GM23338 (cell line): ENCODE measurements at regions not wholly inside any gene's neighbourhood (a gene's known extent, or its start where the extent isn't known, plus 50 kb on each side); places are given as distances from the start of the nearest gene placed in this dataset.

Experiments
- ATAC-seq: fragments of 200-7000 bp; cut with Tn5 transposase; 3 replicates; pipeline ENCODE4 v1.9.1; 2020
- DNase-seq: peaks from one replicate; pipeline ENCODE4 v3.0.0-alpha.2; 2015; ENCODE audit warnings: low spot score
- H2AFZ ChIP-seq: fragments of 200-600 bp; sonication (generic); 2 replicates; pipeline ENCODE4 v1.8.0; 2016; ENCODE audit warnings: antibody characterized with exemption, mild to moderate bottlenecking, moderate library complexity
- H3F3A ChIP-seq: fragments of 200-600 bp; sonication (generic); replicated peaks from 2 replicates; pipeline ENCODE4 v1.8.0; 2017; ENCODE audit warnings: antibody characterized with exemption, mixed run types, low read depth
- H3K27ac ChIP-seq: fragments of 200-600 bp; sonication (generic); 2 replicates; pipeline ENCODE4 v1.6.1; 2016; ENCODE audit warnings: low read depth
- H3K27me3 ChIP-seq: fragments of 200-600 bp; sonication (generic); 2 replicates; pipeline ENCODE4 v1.8.0; 2016; ENCODE audit warnings: mild to moderate bottlenecking, mixed run types, moderate library complexity; ENCODE audit not compliant: insufficient read depth
- H3K36me3 ChIP-seq: fragments of 200-600 bp; sonication (generic); 2 replicates; pipeline ENCODE4 v1.8.0; 2016; ENCODE audit warnings: mild to moderate bottlenecking; ENCODE audit not compliant: insufficient read depth
- H3K4me1 ChIP-seq: fragments of 200-600 bp; sonication (generic); 2 replicates; pipeline ENCODE4 v1.8.0; 2016; ENCODE audit warnings: mild to moderate bottlenecking, moderate library complexity; ENCODE audit not compliant: insufficient read depth
- H3K4me2 ChIP-seq: fragments of 200-600 bp; sonication (generic); 2 replicates; pipeline ENCODE4 v1.7.1; 2017; ENCODE audit warnings: mixed run types
- H3K4me3 ChIP-seq: fragments of 200-600 bp; sonication (generic); 2 replicates; pipeline ENCODE4 v1.6.1; 2016; ENCODE audit warnings: mixed run types
- H3K79me2 ChIP-seq: fragments of 200-600 bp; sonication (generic); replicated peaks from 2 replicates; pipeline ENCODE4 v1.8.0; 2017; ENCODE audit warnings: mild to moderate bottlenecking; ENCODE audit not compliant: insufficient read depth
- H3K9me2 ChIP-seq: fragments of 200-600 bp; sonication (generic); 2 replicates; pipeline ENCODE4 v1.8.0; 2017; ENCODE audit not compliant: insufficient read depth
- H4K20me1 ChIP-seq: fragments of 200-600 bp; sonication (generic); replicated peaks from 2 replicates; pipeline ENCODE4 v1.8.0; 2017; ENCODE audit warnings: mild to moderate bottlenecking; ENCODE audit not compliant: insufficient read depth
- H3K27ac Mint-ChIP-seq: 2 replicates; pipeline ENCODE4 v1.8.0; 2020; ENCODE audit warnings: inconsistent platforms, mild to moderate bottlenecking, moderate library complexity, mixed read lengths
- H3K27me3 Mint-ChIP-seq: 3 replicates; pipeline ENCODE4 v1.8.0; 2022; ENCODE audit warnings: low read depth, mild to moderate bottlenecking, moderate library complexity, mixed read lengths, inconsistent platforms; ENCODE audit not compliant: insufficient read depth, poor library complexity
- H3K36me3 Mint-ChIP-seq: 3 replicates; pipeline ENCODE4 v1.8.0; 2021; ENCODE audit warnings: low read depth, mild to moderate bottlenecking, inconsistent platforms, moderate library complexity, mixed read lengths
- H3K4me1 Mint-ChIP-seq: 3 replicates; pipeline ENCODE4 v1.8.0; 2020; ENCODE audit warnings: mild to moderate bottlenecking, inconsistent platforms, mixed read lengths
- H3K4me3 Mint-ChIP-seq: 3 replicates; pipeline ENCODE4 v1.8.0; 2021; ENCODE audit warnings: moderate library complexity, mild to moderate bottlenecking, inconsistent platforms, mixed read lengths
- H3K9me3 Mint-ChIP-seq: 3 replicates; pipeline ENCODE4 v1.8.0; 2020; ENCODE audit warnings: moderate library complexity, mild to moderate bottlenecking, inconsistent platforms, mixed read lengths
- CREB1 ChIP-seq: fragments of 250-450 bp; sonication (Bioruptor Pico); IDR thresholded peaks from 2 replicates; pipeline ENCODE4 v1.5.0; 2020; ENCODE audit warnings: low read depth, mild to moderate bottlenecking, moderate library complexity
- ETS1 ChIP-seq: IDR thresholded peaks from 2 replicates; pipeline ENCODE4 v1.6.1; 2016; ENCODE audit warnings: antibody characterized with exemption
- EZH2 ChIP-seq: fragments of 200-600 bp; sonication (generic); IDR thresholded peaks from one replicate; pipeline ENCODE4 v1.8.0; 2017; ENCODE audit warnings: antibody characterized with exemption, mild to moderate bottlenecking, low read depth; ENCODE audit not compliant: unreplicated experiment
- EZH2phosphoT487 ChIP-seq: fragments of 200-600 bp; sonication (generic); IDR thresholded peaks from one replicate; pipeline ENCODE4 v1.8.1; 2018; ENCODE audit warnings: antibody characterized with exemption; ENCODE audit not compliant: unreplicated experiment
- JUNB ChIP-seq: IDR thresholded peaks from one replicate; pipeline ENCODE4 v1.6.1; 2016; ENCODE audit warnings: antibody characterized with exemption; ENCODE audit not compliant: unreplicated experiment
- NANOG ChIP-seq: IDR thresholded peaks from 2 replicates; pipeline ENCODE4 v1.6.1; 2016; ENCODE audit warnings: antibody characterized with exemption, borderline replicate concordance
- POLR2AphosphoS5 ChIP-seq: IDR thresholded peaks from 2 replicates; pipeline ENCODE4 v1.6.1; 2016; ENCODE audit warnings: antibody characterized with exemption, low read depth
- REST ChIP-seq: IDR thresholded peaks from one replicate; pipeline ENCODE4 v1.6.1; 2018; ENCODE audit warnings: antibody characterized with exemption; ENCODE audit not compliant: unreplicated experiment
- STAT1 ChIP-seq: IDR thresholded peaks from one replicate; pipeline ENCODE4 v1.6.1; 2016; ENCODE audit warnings: antibody characterized with exemption; ENCODE audit not compliant: unreplicated experiment
- ZNF114 ChIP-seq: fragments of 250-450 bp; sonication (Bioruptor Pico); IDR thresholded peaks from 2 replicates; pipeline ENCODE4 v1.5.0; 2020; ENCODE audit warnings: mild to moderate bottlenecking, moderate library complexity
- ZNF331 ChIP-seq: fragments of 250-450 bp; sonication (Bioruptor Pico); IDR thresholded peaks from 2 replicates; pipeline ENCODE4 v1.5.0; 2020; ENCODE audit warnings: low read depth, mild to moderate bottlenecking, moderate library complexity
- ZNF462 ChIP-seq: fragments of 250-450 bp; sonication (Bioruptor Pico); IDR thresholded peaks from 2 replicates; pipeline ENCODE4 v1.5.0; 2020; ENCODE audit warnings: mild to moderate bottlenecking, moderate library complexity
- TF ChIP-seq, protein P1 (sequence below), 2 experiments: fragments of 200-600 bp in 1 of 2; sonication (generic) in 1 of 2; conservative IDR thresholded peaks; 2 replicates each; pipeline versions ENCODE4 v1.5.1 to v1.6.1; 2016 to 2017; ENCODE audit warnings: antibody characterized with exemption in 2 of 2, low read depth in 2 of 2, mild to moderate bottlenecking in 2 of 2, moderate library complexity in 1 of 2

DNA sequence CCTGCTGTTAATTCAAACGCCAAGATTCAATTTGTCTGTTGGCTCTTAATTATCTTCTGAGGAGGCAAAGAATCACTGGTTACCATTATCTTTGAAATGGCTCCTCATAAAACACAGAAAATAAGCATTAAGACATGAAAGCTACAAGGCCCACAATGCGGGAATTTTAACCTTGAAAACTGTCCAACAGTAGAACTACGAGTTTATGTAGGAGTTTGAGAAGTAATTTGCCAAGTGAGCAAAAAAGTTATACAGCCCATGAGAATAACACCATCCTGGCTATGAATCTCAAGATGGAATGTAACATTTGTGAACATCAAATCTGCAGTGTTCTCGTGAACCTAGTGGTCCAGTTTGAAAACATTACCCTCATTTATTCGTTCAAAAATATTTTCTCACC is 172.5 kb downstream of the ALDH1A2 start:
- Mint-ChIP-seq H3K27ac (no peak overlapping the region), H3K4me1 (no peaks in the 10 kb centered on the region), H3K27me3 (peaks cover 2% of the 10 kb centered on the region), H3K9me3 (no peaks in the 10 kb centered on the region), H3K4me3 (no peak overlapping the region), H3K36me3 (no peaks in the 10 kb centered on the region)
- Histone ChIP-seq H3K27me3 (no peaks in the 10 kb centered on the region), H3K27ac (no peak overlapping the region), H3K9me2 (peaks cover 4% of the 10 kb centered on the region; the same call in 1 of the 2 replicates), H3K36me3 (no peaks in the 10 kb centered on the region), H3K4me3 (no peak overlapping the region), H3K79me2 (no peaks in the 10 kb centered on the region), H3K4me1 (no peaks in the 10 kb centered on the region), H3K4me2 (no peak overlapping the region), H2AFZ (no peak overlapping the region), H4K20me1 (no peaks in the 10 kb centered on the region), H3F3A (no peaks in the 10 kb centered on the region)
- ATAC-seq: no peak
- DNase-seq: no peak
- TF ChIP-seq EZH2phosphoT487: no peak
- TF ChIP-seq ZNF462 (CRISPR knock-in tag): no peak
- TF ChIP-seq POLR2AphosphoS5: no peak
- TF ChIP-seq, protein P1, sequence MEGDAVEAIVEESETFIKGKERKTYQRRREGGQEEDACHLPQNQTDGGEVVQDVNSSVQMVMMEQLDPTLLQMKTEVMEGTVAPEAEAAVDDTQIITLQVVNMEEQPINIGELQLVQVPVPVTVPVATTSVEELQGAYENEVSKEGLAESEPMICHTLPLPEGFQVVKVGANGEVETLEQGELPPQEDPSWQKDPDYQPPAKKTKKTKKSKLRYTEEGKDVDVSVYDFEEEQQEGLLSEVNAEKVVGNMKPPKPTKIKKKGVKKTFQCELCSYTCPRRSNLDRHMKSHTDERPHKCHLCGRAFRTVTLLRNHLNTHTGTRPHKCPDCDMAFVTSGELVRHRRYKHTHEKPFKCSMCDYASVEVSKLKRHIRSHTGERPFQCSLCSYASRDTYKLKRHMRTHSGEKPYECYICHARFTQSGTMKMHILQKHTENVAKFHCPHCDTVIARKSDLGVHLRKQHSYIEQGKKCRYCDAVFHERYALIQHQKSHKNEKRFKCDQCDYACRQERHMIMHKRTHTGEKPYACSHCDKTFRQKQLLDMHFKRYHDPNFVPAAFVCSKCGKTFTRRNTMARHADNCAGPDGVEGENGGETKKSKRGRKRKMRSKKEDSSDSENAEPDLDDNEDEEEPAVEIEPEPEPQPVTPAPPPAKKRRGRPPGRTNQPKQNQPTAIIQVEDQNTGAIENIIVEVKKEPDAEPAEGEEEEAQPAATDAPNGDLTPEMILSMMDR (conservative IDR thresholded peaks at IDR 0.05; ENCODE audit: low read depth in 2 of 2): no peak
- TF ChIP-seq ETS1: no peak
- TF ChIP-seq REST: no peak
- TF ChIP-seq EZH2: no peak
- TF ChIP-seq STAT1: no peak
- TF ChIP-seq JUNB: no peak
- TF ChIP-seq CREB1: no peak
- TF ChIP-seq NANOG: no peak
- no peak for TF ChIP-seq ZNF331 (CRISPR knock-in tag)
- no peak for TF ChIP-seq ZNF114 (CRISPR knock-in tag)
